ENCODE measurements at regions not wholly inside any gene's neighbourhood (a gene's known extent, or its start where the extent isn't known, plus 50 kb on each side); places are given as distances from the start of the nearest gene placed in this dataset.
"Not testable (repeated sequence)": the region's sequence is repeated elsewhere in the genome, so short reads cannot be mapped to it uniquely, and the experiment has no call there.

- H3K27ac ChIP-seq (ENCODE audit: low read length): no peak overlapping the region
- no peaks in the 10 kb centered on the region for H3K27me3 ChIP-seq (ENCODE audit: low read depth, low read length)
- H3K4me1 ChIP-seq (ENCODE audit: control insufficient read depth in 1 of 2, insufficient read depth in 2 of 2, low read length in 2 of 2): no peaks in the 10 kb centered on the region
- H3K9me3 ChIP-seq (ENCODE audit: control insufficient read depth in 1 of 2, low read length in 2 of 2): no peaks in the 10 kb centered on the region
- H3K4me3 ChIP-seq (ENCODE audit: low read depth in 1 of 2, low read length in 2 of 2): no peak overlapping the region
- H3K36me3 ChIP-seq (ENCODE audit: control insufficient read depth in 1 of 2, insufficient read depth in 2 of 2, low read length in 2 of 2): no peaks in the 10 kb centered on the region
These were observed 669.3 kb upstream of the LRRN3 start for GRCh38 chr7:110421490-110422241.

GRCh38 chr7:110432061-110432553 is 658.8 kb upstream of the LRRN3 start:
- Histone ChIP-seq H3K4me3 (ENCODE audit: low read depth in 1 of 2, low read length in 2 of 2) (no peak overlapping the region), H3K36me3 (ENCODE audit: control insufficient read depth in 1 of 2, insufficient read depth in 2 of 2, low read length in 2 of 2) (no peaks in the 10 kb centered on the region), H3K9me3 (ENCODE audit: control insufficient read depth in 1 of 2, low read length in 2 of 2) (no peaks in the 10 kb centered on the region), H3K27me3 (ENCODE audit: low read depth, low read length) (no peaks in the 10 kb centered on the region), H3K27ac (ENCODE audit: low read length) (no peak overlapping the region), H3K4me1 (ENCODE audit: control insufficient read depth in 1 of 2, insufficient read depth in 2 of 2, low read length in 2 of 2) (no peaks in the 10 kb centered on the region)

GRCh38 chr7:110438926-110439325 is 652.0 kb upstream of the LRRN3 start:
- H3K4me1 ChIP-seq (ENCODE audit: control insufficient read depth in 1 of 2, insufficient read depth in 2 of 2, low read length in 2 of 2); H3K9me3 ChIP-seq (ENCODE audit: control insufficient read depth in 1 of 2, low read length in 2 of 2); H3K4me3 ChIP-seq (ENCODE audit: low read depth in 1 of 2, low read length in 2 of 2); H3K27ac ChIP-seq (ENCODE audit: low read length); H3K36me3 ChIP-seq (ENCODE audit: control insufficient read depth in 1 of 2, insufficient read depth in 2 of 2, low read length in 2 of 2); H3K27me3 ChIP-seq (ENCODE audit: low read depth, low read length): not testable (repeated sequence)

GRCh38 chr7:110442381-110442837 is 648.5 kb upstream of the LRRN3 start:
- H3K4me1 ChIP-seq (ENCODE audit: control insufficient read depth in 1 of 2, insufficient read depth in 2 of 2, low read length in 2 of 2): no peaks in the 10 kb centered on the region
- H3K27me3 ChIP-seq (ENCODE audit: low read depth, low read length): no peaks in the 10 kb centered on the region
- H3K9me3 ChIP-seq (ENCODE audit: control insufficient read depth in 1 of 2, low read length in 2 of 2): no peaks in the 10 kb centered on the region
- H3K4me3 ChIP-seq (ENCODE audit: low read depth in 1 of 2, low read length in 2 of 2): no peak overlapping the region
- H3K27ac ChIP-seq (ENCODE audit: low read length): no peak overlapping the region
- H3K36me3 ChIP-seq (ENCODE audit: control insufficient read depth in 1 of 2, insufficient read depth in 2 of 2, low read length in 2 of 2): no peaks in the 10 kb centered on the region

GRCh38 chr7:110446658-110447057 is 644.3 kb upstream of the LRRN3 start:
- Histone ChIP-seq H3K4me3 (ENCODE audit: low read depth in 1 of 2, low read length in 2 of 2) (no peak overlapping the region), H3K27me3 (ENCODE audit: low read depth, low read length) (no peaks in the 10 kb centered on the region), H3K4me1 (ENCODE audit: control insufficient read depth in 1 of 2, insufficient read depth in 2 of 2, low read length in 2 of 2) (no peaks in the 10 kb centered on the region), H3K27ac (ENCODE audit: low read length) (no peak overlapping the region), H3K36me3 (ENCODE audit: control insufficient read depth in 1 of 2, insufficient read depth in 2 of 2, low read length in 2 of 2) (no peaks in the 10 kb centered on the region), H3K9me3 (ENCODE audit: control insufficient read depth in 1 of 2, low read length in 2 of 2) (no peaks in the 10 kb centered on the region)

- no peaks in the 10 kb centered on the region for H3K27me3 ChIP-seq (ENCODE audit: low read depth, low read length)
- no peaks in the 10 kb centered on the region for H3K36me3 ChIP-seq (ENCODE audit: control insufficient read depth in 1 of 2, insufficient read depth in 2 of 2, low read length in 2 of 2)
- H3K9me3 ChIP-seq (ENCODE audit: control insufficient read depth in 1 of 2, low read length in 2 of 2): no peaks in the 10 kb centered on the region
- H3K4me1 ChIP-seq (ENCODE audit: control insufficient read depth in 1 of 2, insufficient read depth in 2 of 2, low read length in 2 of 2): no peaks in the 10 kb centered on the region
- no peak overlapping the region for H3K27ac ChIP-seq (ENCODE audit: low read length)
- H3K4me3 ChIP-seq (ENCODE audit: low read depth in 1 of 2, low read length in 2 of 2): no peak overlapping the region
These were observed 642.0 kb upstream of the LRRN3 start for GRCh38 chr7:110448918-110449317.

- Histone ChIP-seq H3K36me3 (ENCODE audit: control insufficient read depth in 1 of 2, insufficient read depth in 2 of 2, low read length in 2 of 2) (no peaks in the 10 kb centered on the region), H3K9me3 (ENCODE audit: control insufficient read depth in 1 of 2, low read length in 2 of 2) (no peaks in the 10 kb centered on the region), H3K4me3 (ENCODE audit: low read depth in 1 of 2, low read length in 2 of 2) (no peak overlapping the region), H3K27me3 (ENCODE audit: low read depth, low read length) (no peaks in the 10 kb centered on the region), H3K4me1 (ENCODE audit: control insufficient read depth in 1 of 2, insufficient read depth in 2 of 2, low read length in 2 of 2) (no peaks in the 10 kb centered on the region), H3K27ac (ENCODE audit: low read length) (no peak overlapping the region)
These were observed 636.2 kb upstream of the LRRN3 start for GRCh38 chr7:110454713-110455112.

- H3K4me1 ChIP-seq (ENCODE audit: control insufficient read depth in 1 of 2, insufficient read depth in 2 of 2, low read length in 2 of 2): no peaks in the 10 kb centered on the region
- no peak overlapping the region for H3K4me3 ChIP-seq (ENCODE audit: low read depth in 1 of 2, low read length in 2 of 2)
- no peaks in the 10 kb centered on the region for H3K9me3 ChIP-seq (ENCODE audit: control insufficient read depth in 1 of 2, low read length in 2 of 2)
- no peaks in the 10 kb centered on the region for H3K36me3 ChIP-seq (ENCODE audit: control insufficient read depth in 1 of 2, insufficient read depth in 2 of 2, low read length in 2 of 2)
- no peaks in the 10 kb centered on the region for H3K27me3 ChIP-seq (ENCODE audit: low read depth, low read length)
- H3K27ac ChIP-seq (ENCODE audit: low read length): no peak overlapping the region
These were observed 629.3 kb upstream of the LRRN3 start for GRCh38 chr7:110461621-110462020.

- H3K4me1 ChIP-seq (ENCODE audit: control insufficient read depth in 1 of 2, insufficient read depth in 2 of 2, low read length in 2 of 2): no peaks in the 10 kb centered on the region
- no peak overlapping the region for H3K4me3 ChIP-seq (ENCODE audit: low read depth in 1 of 2, low read length in 2 of 2)
- H3K9me3 ChIP-seq (ENCODE audit: control insufficient read depth in 1 of 2, low read length in 2 of 2): no peaks in the 10 kb centered on the region
- no peak overlapping the region for H3K27ac ChIP-seq (ENCODE audit: low read length)
- no peaks in the 10 kb centered on the region for H3K36me3 ChIP-seq (ENCODE audit: control insufficient read depth in 1 of 2, insufficient read depth in 2 of 2, low read length in 2 of 2)
- H3K27me3 ChIP-seq (ENCODE audit: low read depth, low read length): no peaks in the 10 kb centered on the region
These were observed 620.5 kb upstream of the LRRN3 start for GRCh38 chr7:110470420-110470819.

- H3K36me3 ChIP-seq (ENCODE audit: control insufficient read depth in 1 of 2, insufficient read depth in 2 of 2, low read length in 2 of 2); H3K4me1 ChIP-seq (ENCODE audit: control insufficient read depth in 1 of 2, insufficient read depth in 2 of 2, low read length in 2 of 2); H3K27me3 ChIP-seq (ENCODE audit: low read depth, low read length); H3K9me3 ChIP-seq (ENCODE audit: control insufficient read depth in 1 of 2, low read length in 2 of 2); H3K4me3 ChIP-seq (ENCODE audit: low read depth in 1 of 2, low read length in 2 of 2); H3K27ac ChIP-seq (ENCODE audit: low read length): not testable (repeated sequence)
These were observed 618.5 kb upstream of the LRRN3 start for GRCh38 chr7:110472419-110472818.

- no peaks in the 10 kb centered on the region for H3K36me3 ChIP-seq (ENCODE audit: control insufficient read depth in 1 of 2, insufficient read depth in 2 of 2, low read length in 2 of 2)
- H3K4me3 ChIP-seq (ENCODE audit: low read depth in 1 of 2, low read length in 2 of 2): no peak overlapping the region
- peaks cover 0 to 4% of the 10 kb centered on the region in 2 donors for H3K9me3 ChIP-seq (ENCODE audit: control insufficient read depth in 1 of 2, low read length in 2 of 2)
- no peaks in the 10 kb centered on the region for H3K4me1 ChIP-seq (ENCODE audit: control insufficient read depth in 1 of 2, insufficient read depth in 2 of 2, low read length in 2 of 2)
- H3K27me3 ChIP-seq (ENCODE audit: low read depth, low read length): no peaks in the 10 kb centered on the region
- H3K27ac ChIP-seq (ENCODE audit: low read length): no peak overlapping the region
These were observed 610.0 kb upstream of the LRRN3 start for GRCh38 chr7:110480964-110481363.

GRCh38 chr7:110483553-110483952 is 607.4 kb upstream of the LRRN3 start:
- no peaks in the 10 kb centered on the region for H3K36me3 ChIP-seq (ENCODE audit: control insufficient read depth in 1 of 2, insufficient read depth in 2 of 2, low read length in 2 of 2)
- peaks cover 0 to 4% of the 10 kb centered on the region in 2 donors for H3K9me3 ChIP-seq (ENCODE audit: control insufficient read depth in 1 of 2, low read length in 2 of 2)
- H3K4me3 ChIP-seq (ENCODE audit: low read depth in 1 of 2, low read length in 2 of 2): no peak overlapping the region
- H3K27me3 ChIP-seq (ENCODE audit: low read depth, low read length): no peaks in the 10 kb centered on the region
- no peak overlapping the region for H3K27ac ChIP-seq (ENCODE audit: low read length)
- no peaks in the 10 kb centered on the region for H3K4me1 ChIP-seq (ENCODE audit: control insufficient read depth in 1 of 2, insufficient read depth in 2 of 2, low read length in 2 of 2)

Data from muscle layer of duodenum (tissue), 2 donors.